ENCODE measurements at regions not wholly inside any gene's neighbourhood (a gene's known extent, or its start where the extent isn't known, plus 50 kb on each side); places are given as distances from the start of the nearest gene placed in this dataset.

GRCh38 chr11:28730336-28730735 lies 622.1 kb downstream of the METTL15 start:
- Histone ChIP-seq H3K27ac (ENCODE audit: low read depth, low read length) (no peak overlapping the region), H2AFZ (ENCODE audit: low read depth, low read length, poor library complexity, severe bottlenecking) (no peak overlapping the region), H3K27me3 (ENCODE audit: insufficient read depth, low read length) (no peaks in the 10 kb centered on the region), H3K4me2 (ENCODE audit: low read length) (no peak overlapping the region), H3K4me1 (ENCODE audit: control insufficient read depth in 1 of 2, insufficient read depth in 2 of 2, low read length in 2 of 2) (no peaks in the 10 kb centered on the region), H3K9ac (ENCODE audit: low read length) (no peak overlapping the region), H3K79me2 (ENCODE audit: insufficient read depth, low read length) (no peaks in the 10 kb centered on the region), H3K36me3 (ENCODE audit: control insufficient read depth in 1 of 2, insufficient read depth in 2 of 2, low read length in 2 of 2) (no peaks in the 10 kb centered on the region), H3K9me3 (ENCODE audit: control insufficient read depth in 1 of 2, insufficient read depth in 1 of 2, low read depth in 1 of 2, low read length in 2 of 2) (no peaks in the 10 kb centered on the region), H4K20me1 (ENCODE audit: insufficient read depth) (no peaks in the 10 kb centered on the region), H3K4me3 (replicated peaks in 1 of 2; ENCODE audit: low read depth in 1 of 2, low read length in 2 of 2) (no peak overlapping the region), H3K9me2 (ENCODE audit: insufficient read depth) (no peaks in the 10 kb centered on the region)
- no peak for TF ChIP-seq SRF (IDR thresholded peaks at IDR 0.05; ENCODE audit: low read depth)
- ChIA-PET POLR2A (no interaction called here), CTCF (interaction anchor here (0.6 kb wide), 1 partner anchor 1019 kb away, joined by 3 read pairs; no protein-coding TSS in a partner anchor), RAD21 (ENCODE audit: low non-redundant PET in 1 of 2, low total read pairs in 2 of 2, uncharacterized antibody in 2 of 2, unreplicated experiment in 2 of 2) (no interaction called here)
- BruUV-seq (replicated peaks): no TSS peak
- intact Hi-C loops (cut with micrococcal nuclease): no loop called here
- ATAC-seq (no peak), DNase-seq (ENCODE audit: low read depth, low spot score) (no peak)

- no peaks in the 10 kb centered on the region for H3K36me3 ChIP-seq (ENCODE audit: control insufficient read depth in 1 of 2, insufficient read depth in 2 of 2, low read length in 2 of 2)
- H3K9me3 ChIP-seq (ENCODE audit: control insufficient read depth in 1 of 2, insufficient read depth in 1 of 2, low read depth in 1 of 2, low read length in 2 of 2): no peaks in the 10 kb centered on the region
- no peaks in the 10 kb centered on the region for H4K20me1 ChIP-seq (ENCODE audit: insufficient read depth)
- H3K27me3 ChIP-seq (ENCODE audit: insufficient read depth, low read length): no peaks in the 10 kb centered on the region
- no peaks in the 10 kb centered on the region for H3K9me2 ChIP-seq (ENCODE audit: insufficient read depth)
- DNase-seq (ENCODE audit: low read depth, low spot score): no peak
- no peak for TF ChIP-seq EZH2phosphoT487 (IDR thresholded peaks at IDR 0.05; ENCODE audit: borderline replicate concordance)
- no peak for TF ChIP-seq ZBTB33 (IDR thresholded peaks at IDR 0.05; ENCODE audit: extremely low read depth, insufficient replicate concordance, low read length)
- no peak for TF ChIP-seq CTCF (IDR thresholded peaks at IDR 0.05 in 2 of 3, conservative IDR thresholded peaks at IDR 0.05 in 1 of 3; ENCODE audit: borderline replicate concordance in 1 of 3, insufficient read depth in 1 of 3, low read depth in 2 of 3, low read length in 2 of 3)
- no TSS peak for BruUV-seq (replicated peaks)
- POLR2A ChIA-PET: no interaction called here
- no peak overlapping the region for H2AFZ ChIP-seq (ENCODE audit: low read depth, low read length, poor library complexity, severe bottlenecking)
- no peaks in the 10 kb centered on the region for H3K4me1 ChIP-seq (ENCODE audit: control insufficient read depth in 1 of 2, insufficient read depth in 2 of 2, low read length in 2 of 2)
- CTCF ChIA-PET: no interaction called here
- no peak overlapping the region for H3K4me3 ChIP-seq (replicated peaks in 1 of 2; ENCODE audit: low read depth in 1 of 2, low read length in 2 of 2)
- intact Hi-C loops (cut with micrococcal nuclease): no loop called here
- no peak for ATAC-seq
- H3K79me2 ChIP-seq (ENCODE audit: insufficient read depth, low read length): no peaks in the 10 kb centered on the region
- H3K4me2 ChIP-seq (ENCODE audit: low read length): no peak overlapping the region
- no peak overlapping the region for H3K27ac ChIP-seq (ENCODE audit: low read depth, low read length)
- RAD21 ChIA-PET (ENCODE audit: low non-redundant PET in 1 of 2, low total read pairs in 2 of 2, uncharacterized antibody in 2 of 2, unreplicated experiment in 2 of 2): no interaction called here
- H3K9ac ChIP-seq (ENCODE audit: low read length): no peak overlapping the region
Observed at GRCh38 chr11:28729339-28729738, 621.2 kb downstream of the METTL15 start.
